ENCODE measurements at regions not wholly inside any gene's neighbourhood (a gene's known extent, or its start where the extent isn't known, plus 50 kb on each side); places are given as distances from the start of the nearest gene placed in this dataset.

- no peaks in the 10 kb centered on the region for H3K27me3 ChIP-seq
- no peaks in the 10 kb centered on the region for H3K36me3 ChIP-seq (replicated peaks in 1 of 2)
- TF ChIP-seq POLR2A (IDR thresholded peaks at IDR 0.05) (no peak), CTCF (IDR thresholded peaks at IDR 0.05) (no peak)
- H3K9me3 ChIP-seq (replicated peaks in 1 of 3) = peaks cover 0 to 5% (median 0%) of the 10 kb centered on the region in 3 donors
- intact Hi-C loops (cut with DNase I) = no loop called here
- no peak overlapping the region for H3K4me3 ChIP-seq
- no peak overlapping the region for H3K27ac ChIP-seq
- H3K4me1 ChIP-seq (replicated peaks in 1 of 2) = no peaks in the 10 kb centered on the region
- 61 to 76% (median 71%) methylated on average over 5 to 6 of the region's 6 CpGs for WGBS, 4 donors
- no peak for DNase-seq
Observed at GRCh38 chr4:11869191-11869870, 440.6 kb upstream of the HS3ST1 start.

GRCh38 chr4:11866391-11866790, 437.7 kb upstream of the HS3ST1 start:
- Histone ChIP-seq H3K27me3 (no peaks in the 10 kb centered on the region), H3K9me3 (replicated peaks in 1 of 3) (no peaks in the 10 kb centered on the region), H3K4me1 (replicated peaks in 1 of 2) (no peaks in the 10 kb centered on the region), H3K36me3 (replicated peaks in 1 of 2) (no peaks in the 10 kb centered on the region), H3K27ac (no peak overlapping the region), H3K4me3 (no peak overlapping the region)
- no peak for DNase-seq
- 40 to 55% (median 47%) methylated on average over 1 of the region's 1 CpG for WGBS, 4 donors
- intact Hi-C loops (cut with DNase I) = no loop called here
- TF ChIP-seq CTCF (IDR thresholded peaks at IDR 0.05) (no peak), POLR2A (IDR thresholded peaks at IDR 0.05) (no peak)

GRCh38 chr4:11860996-11861395, 432.3 kb upstream of the HS3ST1 start:
- Histone ChIP-seq H3K27ac (no peak overlapping the region), H3K4me1 (replicated peaks in 1 of 2) (no peaks in the 10 kb centered on the region), H3K27me3 (no peaks in the 10 kb centered on the region), H3K4me3 (no peak overlapping the region), H3K9me3 (replicated peaks in 1 of 3) (no peaks in the 10 kb centered on the region), H3K36me3 (replicated peaks in 1 of 2) (no peaks in the 10 kb centered on the region)
- WGBS, 4 donors = 41 to 50% (median 46%) methylated on average over 1 of the region's 1 CpG
- intact Hi-C loops (cut with DNase I) = no loop called here
- no peak for DNase-seq
- TF ChIP-seq POLR2A (IDR thresholded peaks at IDR 0.05) (no peak), CTCF (IDR thresholded peaks at IDR 0.05) (no peak)

GRCh38 chr4:11857881-11858280, 429.2 kb upstream of the HS3ST1 start:
- DNase-seq = no peak
- no peak for TF ChIP-seq POLR2A (IDR thresholded peaks at IDR 0.05)
- TF ChIP-seq CTCF (IDR thresholded peaks at IDR 0.05) = no peak
- H3K9me3 ChIP-seq (replicated peaks in 1 of 3) = no peaks in the 10 kb centered on the region
- no peaks in the 10 kb centered on the region for H3K27me3 ChIP-seq
- H3K27ac ChIP-seq = no peak overlapping the region
- H3K4me3 ChIP-seq = no peak overlapping the region
- intact Hi-C loops (cut with DNase I) = no loop called here
- no peaks in the 10 kb centered on the region for H3K36me3 ChIP-seq (replicated peaks in 1 of 2)
- no peaks in the 10 kb centered on the region for H3K4me1 ChIP-seq (replicated peaks in 1 of 2)
